Nephron (organoid): ENCODE measurements at regions not wholly inside any gene's neighbourhood (a gene's known extent, or its start where the extent isn't known, plus 50 kb on each side); places are given as distances from the start of the nearest gene placed in this dataset.
"Not testable (repeated sequence)": the region's sequence is repeated elsewhere in the genome, so short reads cannot be mapped to it uniquely, and the experiment has no call there.

Source experiments
- H3K27ac Mint-ChIP-seq, 3 experiments: 2 replicates each; pipeline ENCODE4 v1.8.0; 2020; ENCODE audit warnings: mixed read lengths in 3 of 3, mild to moderate bottlenecking in 2 of 3, moderate library complexity in 1 of 3
- H3K27me3 Mint-ChIP-seq: 2 replicates; pipeline ENCODE4 v1.8.0; 2021; ENCODE audit warnings: low read depth, mild to moderate bottlenecking, moderate library complexity, mixed read lengths
- H3K36me3 Mint-ChIP-seq: 2 replicates; pipeline ENCODE4 v1.8.0; 2020; ENCODE audit warnings: low read depth, mixed read lengths
- H3K4me1 Mint-ChIP-seq: 2 replicates; pipeline ENCODE4 v1.8.0; 2020; ENCODE audit warnings: mixed read lengths
- H3K4me3 Mint-ChIP-seq, 3 experiments: 2 replicates each; pipeline ENCODE4 v1.8.0; 2020; ENCODE audit warnings: mild to moderate bottlenecking in 3 of 3, mixed read lengths in 3 of 3, moderate library complexity in 2 of 3
- H3K9me3 Mint-ChIP-seq: 2 replicates; pipeline ENCODE4 v1.8.0; 2020; ENCODE audit warnings: mixed read lengths
- CTCF ChIP-seq, 3 experiments: fragments of 200-600 bp; sonication (generic); IDR thresholded peaks; one replicate each; pipeline ENCODE4 v1.5.0; 2021; ENCODE audit warnings: antibody characterized with exemption in 3 of 3; ENCODE audit not compliant: unreplicated experiment in 3 of 3

GRCh38 chr5:135095052-135095715 lies 61.2 kb upstream of the PITX1 start:
- H3K27me3 Mint-ChIP-seq = peaks cover 5% of the 10 kb centered on the region
- no peak overlapping the region for H3K4me3 Mint-ChIP-seq
- no peaks in the 10 kb centered on the region for H3K9me3 Mint-ChIP-seq
- no peaks in the 10 kb centered on the region for H3K36me3 Mint-ChIP-seq
- no peak overlapping the region for H3K27ac Mint-ChIP-seq
- TF ChIP-seq CTCF (IDR thresholded peaks at IDR 0.05; ENCODE audit: unreplicated experiment in 3 of 3) = no peak
- H3K4me1 Mint-ChIP-seq = no peaks in the 10 kb centered on the region

- Mint-ChIP-seq H3K4me3 (no peak overlapping the region), H3K27me3 (peaks cover 12% of the 10 kb centered on the region), H3K9me3 (peaks cover 5% of the 10 kb centered on the region), H3K36me3 (no peaks in the 10 kb centered on the region), H3K27ac (no peak overlapping the region), H3K4me1 (peaks cover 5% of the 10 kb centered on the region)
- TF ChIP-seq CTCF (IDR thresholded peaks at IDR 0.05; ENCODE audit: unreplicated experiment in 3 of 3) = no peak
Measured at GRCh38 chr5:135094339-135095051, 60.5 kb upstream of the PITX1 start.

GRCh38 chr5:135093483-135093882 lies 59.5 kb upstream of the PITX1 start:
- Mint-ChIP-seq H3K4me1 (peaks cover 15% of the 10 kb centered on the region), H3K27me3 (peaks cover 12% of the 10 kb centered on the region), H3K9me3 (peaks cover 12% of the 10 kb centered on the region)
- H3K4me3 Mint-ChIP-seq, H3K27ac Mint-ChIP-seq, H3K36me3 Mint-ChIP-seq: not testable (repeated sequence)

GRCh38 chr5:135092476-135092875 lies 58.4 kb upstream of the PITX1 start:
- peaks cover 12% of the 10 kb centered on the region for H3K27me3 Mint-ChIP-seq
- H3K4me1 Mint-ChIP-seq = peaks cover 15% of the 10 kb centered on the region
- no peak for TF ChIP-seq CTCF (IDR thresholded peaks at IDR 0.05; ENCODE audit: unreplicated experiment in 3 of 3)
- H3K4me3 Mint-ChIP-seq = no peak overlapping the region
- H3K36me3 Mint-ChIP-seq = no peaks in the 10 kb centered on the region
- H3K27ac Mint-ChIP-seq = no peak overlapping the region
- H3K9me3 Mint-ChIP-seq = peaks cover 12% of the 10 kb centered on the region

GRCh38 chr5:135091286-135091685 lies 57.3 kb upstream of the PITX1 start:
- H3K36me3 Mint-ChIP-seq = no peaks in the 10 kb centered on the region
- peaks cover 12% of the 10 kb centered on the region for H3K27me3 Mint-ChIP-seq
- no peak overlapping the region for H3K27ac Mint-ChIP-seq
- H3K4me3 Mint-ChIP-seq = no peak overlapping the region
- peaks cover 15% of the 10 kb centered on the region for H3K4me1 Mint-ChIP-seq
- H3K9me3 Mint-ChIP-seq = peaks cover 12% of the 10 kb centered on the region
- no peak for TF ChIP-seq CTCF (IDR thresholded peaks at IDR 0.05; ENCODE audit: unreplicated experiment in 3 of 3)

- Mint-ChIP-seq H3K4me1 (peaks cover 15% of the 10 kb centered on the region), H3K4me3 (no peak overlapping the region), H3K9me3 (peaks cover 12% of the 10 kb centered on the region), H3K36me3 (no peaks in the 10 kb centered on the region), H3K27me3 (peaks cover 15% of the 10 kb centered on the region), H3K27ac (no peak overlapping the region)
- TF ChIP-seq CTCF (IDR thresholded peaks at IDR 0.05; ENCODE audit: unreplicated experiment in 3 of 3) = no peak
Measured at GRCh38 chr5:135089912-135090311, 55.9 kb upstream of the PITX1 start.
